T-helper 1 cell treated with Interleukin-12 subunit alpha and Interleukin-12 subunit beta and Interleukin-4 antibody, amounts not matched to agents 30 ng/mL and 1 ng/mL, for 36 hours (primary cell): ENCODE measurements at regions not wholly inside any gene's neighbourhood (a gene's known extent, or its start where the extent isn't known, plus 50 kb on each side); places are given as distances from the start of the nearest gene placed in this dataset.

Experiments used
- intact Hi-C: fragments of 100-400 bp; cut with micrococcal nuclease; formaldehyde crosslinking; loops from one replicate; pipeline ENCODE4 v1.15.1; 2024

DNA sequence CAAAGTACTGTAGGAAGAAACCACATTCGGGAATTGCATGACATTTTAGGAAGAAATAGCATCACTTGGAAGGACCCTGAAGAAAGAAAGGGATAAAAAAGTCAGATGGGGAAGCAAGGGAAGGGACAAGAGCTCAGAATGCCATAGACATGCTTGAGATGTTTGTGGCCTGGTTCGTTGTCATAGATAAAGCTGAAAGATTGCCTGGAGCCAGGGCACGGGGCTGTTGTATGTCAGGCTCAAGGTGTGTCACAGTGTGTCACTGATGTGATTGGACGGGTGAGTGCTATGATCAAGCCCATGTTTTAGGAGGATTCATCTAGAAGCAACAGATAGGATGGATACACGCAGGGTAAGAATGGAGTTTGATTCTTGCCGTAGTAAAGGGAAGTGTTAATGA, 216.2 kb upstream of the SOX4 start:
- intact Hi-C loops = no loop called here

DNA sequence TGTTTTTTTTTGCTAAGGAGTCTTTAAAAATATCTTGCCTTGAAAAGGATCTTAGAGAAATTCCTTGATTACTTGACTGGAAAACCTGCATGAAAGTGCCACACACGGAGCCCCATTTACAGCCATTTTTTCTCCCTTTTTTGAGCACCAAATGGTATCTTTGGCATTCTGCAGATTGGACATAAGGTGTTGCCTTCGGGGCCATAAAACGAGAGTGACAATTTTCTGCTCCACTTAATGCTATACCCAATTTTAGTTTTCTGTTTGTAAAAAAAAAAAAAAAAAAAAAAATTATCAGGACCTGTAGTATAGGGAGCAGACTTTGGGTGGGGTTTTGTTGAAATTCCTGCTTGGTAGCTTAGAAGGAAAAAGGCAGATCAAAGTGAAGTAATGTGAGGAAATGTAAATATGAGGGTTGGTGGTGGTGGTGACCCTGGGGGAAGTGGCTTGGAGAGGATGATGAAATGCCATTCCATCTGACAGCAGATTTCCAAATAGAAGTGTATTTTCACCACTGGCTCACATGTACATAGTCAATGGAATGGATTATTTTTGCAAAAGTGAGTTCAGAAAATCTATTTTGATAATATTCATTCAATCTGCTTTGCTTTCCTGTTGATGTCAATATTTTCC, 212.1 kb upstream of the SOX4 start:
- intact Hi-C loops = no loop called here

DNA sequence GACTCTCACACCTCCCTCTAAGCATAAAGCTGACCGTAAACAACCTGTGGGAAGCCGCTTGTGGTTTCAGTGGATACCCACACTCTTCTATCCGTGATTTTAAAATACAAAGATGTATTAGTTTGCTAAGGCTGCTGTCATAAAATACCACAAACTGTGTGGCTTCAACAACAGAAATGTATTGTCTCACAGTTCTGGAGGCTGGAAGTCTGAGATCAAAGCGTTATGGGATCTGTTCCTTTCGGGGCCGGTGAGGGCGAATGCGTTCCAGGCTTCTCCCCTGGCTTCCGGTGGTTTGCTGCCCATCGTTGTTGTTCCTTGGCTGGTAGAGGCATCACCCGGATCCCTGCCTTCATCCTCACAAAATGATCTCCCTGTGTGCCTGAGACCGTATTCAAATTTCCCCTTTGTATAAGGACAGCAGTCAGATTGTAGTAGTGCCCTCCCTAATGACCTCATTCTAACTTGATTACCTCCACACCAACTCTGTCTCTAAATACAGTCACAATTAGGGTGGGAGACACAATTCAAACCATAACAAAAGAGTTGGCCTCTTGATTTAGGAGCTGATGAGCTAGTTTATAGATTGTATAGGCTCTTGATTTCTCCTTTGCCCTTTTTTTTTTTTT, 210.6 kb upstream of the SOX4 start:
- intact Hi-C loops = no loop called here

DNA sequence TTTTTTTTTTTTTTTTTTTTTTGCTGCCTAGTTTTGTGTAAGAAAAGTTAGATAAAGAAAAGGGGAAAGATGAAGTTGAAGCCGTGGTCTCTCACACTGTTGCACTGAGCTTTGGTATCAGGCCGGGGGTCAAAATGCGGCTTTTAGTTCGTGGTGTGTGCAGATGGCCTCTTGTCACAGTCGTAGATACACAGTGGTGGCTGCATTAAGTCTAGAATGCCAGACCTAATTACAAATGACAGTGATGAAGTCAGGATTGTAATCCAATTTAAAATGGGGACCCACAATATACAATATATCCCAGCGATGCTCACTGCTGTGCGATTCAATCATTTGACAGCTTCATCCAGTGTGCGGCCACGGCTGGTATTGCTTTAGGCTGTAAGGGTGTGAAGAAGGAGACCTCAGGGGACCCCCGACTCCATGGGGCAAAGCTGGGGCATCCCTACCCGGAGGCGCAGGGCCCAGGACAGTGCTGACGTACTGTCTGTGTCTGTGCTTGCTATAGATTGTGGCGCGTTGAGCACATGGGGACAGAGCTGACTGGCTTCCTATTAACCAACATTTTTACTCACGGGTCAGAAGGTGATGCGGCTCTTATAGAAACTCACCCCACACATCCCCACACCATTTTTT, 210.0 kb upstream of the SOX4 start:
- intact Hi-C loops = no loop called here

DNA sequence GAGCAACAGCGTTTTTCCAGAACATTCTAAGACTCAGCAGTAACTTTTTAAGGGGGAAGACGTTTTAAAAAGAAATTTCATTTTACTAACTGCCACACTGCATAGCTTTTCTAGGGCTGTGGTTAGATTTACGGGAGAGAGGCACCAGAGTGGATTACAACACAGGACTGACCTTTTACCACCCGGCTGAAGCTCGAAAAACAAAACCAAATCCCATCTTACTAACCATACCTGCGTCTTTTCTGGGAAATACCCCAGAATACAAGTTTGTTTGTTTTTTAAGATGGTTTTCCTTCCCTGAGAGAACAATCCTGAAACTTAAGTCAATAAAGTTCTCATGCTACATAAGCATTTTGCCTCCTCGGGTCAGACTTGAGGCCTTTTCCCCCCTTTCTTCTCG, 209.3 kb upstream of the SOX4 start:
- intact Hi-C loops = no loop called here

DNA sequence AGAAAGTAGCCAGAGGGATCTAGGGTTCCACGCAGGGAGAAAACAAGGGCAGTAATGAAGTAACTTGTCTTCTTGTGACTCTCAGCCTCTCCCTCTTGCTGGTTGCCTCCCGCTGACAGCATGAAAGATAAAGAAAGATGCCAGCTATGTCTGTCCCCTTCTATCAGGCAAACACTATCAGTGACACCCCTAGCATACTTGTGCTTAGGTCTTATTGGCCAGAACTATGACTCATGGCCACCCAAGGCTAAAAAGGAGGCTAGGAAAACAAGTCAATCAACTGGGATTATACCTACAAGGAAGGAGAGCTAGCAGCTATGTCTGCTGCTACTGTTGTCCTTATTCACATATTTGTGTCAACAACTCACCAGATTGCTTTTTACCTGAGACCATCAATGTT, 206.8 kb upstream of the SOX4 start:
- intact Hi-C loops = no loop called here

DNA sequence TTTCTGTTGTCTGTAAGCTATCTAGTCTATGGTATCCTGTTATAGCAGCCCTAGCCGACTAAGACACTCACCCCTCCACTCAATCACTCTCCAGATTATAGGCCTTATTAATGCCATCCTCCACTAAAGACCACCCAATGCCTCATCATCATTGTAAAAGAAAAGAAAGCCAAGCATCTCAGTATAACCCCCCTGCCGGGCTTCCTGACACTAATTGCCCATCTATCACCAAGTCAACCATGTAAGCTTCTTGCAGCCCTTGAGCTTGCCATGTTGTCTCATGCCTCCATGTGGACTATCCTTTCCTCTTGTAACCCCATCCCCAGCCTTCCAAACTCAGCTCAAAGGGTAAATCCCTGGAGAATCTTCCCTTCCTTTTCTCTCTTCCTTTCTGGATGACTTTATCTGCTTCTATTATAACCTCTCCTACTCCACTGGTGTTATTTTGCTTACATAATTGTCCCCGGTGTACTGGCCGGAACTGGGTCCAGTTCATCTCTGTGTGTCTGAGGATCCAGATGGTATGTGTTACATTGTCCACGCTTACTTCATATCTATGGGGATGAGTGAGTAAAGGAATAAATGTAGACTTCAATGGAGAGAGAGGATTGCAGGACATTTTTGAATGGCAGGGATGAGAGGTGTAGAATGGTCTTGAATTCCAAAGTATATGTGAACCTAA, 202.9 kb upstream of the SOX4 start:
- intact Hi-C loops = no loop called here

DNA sequence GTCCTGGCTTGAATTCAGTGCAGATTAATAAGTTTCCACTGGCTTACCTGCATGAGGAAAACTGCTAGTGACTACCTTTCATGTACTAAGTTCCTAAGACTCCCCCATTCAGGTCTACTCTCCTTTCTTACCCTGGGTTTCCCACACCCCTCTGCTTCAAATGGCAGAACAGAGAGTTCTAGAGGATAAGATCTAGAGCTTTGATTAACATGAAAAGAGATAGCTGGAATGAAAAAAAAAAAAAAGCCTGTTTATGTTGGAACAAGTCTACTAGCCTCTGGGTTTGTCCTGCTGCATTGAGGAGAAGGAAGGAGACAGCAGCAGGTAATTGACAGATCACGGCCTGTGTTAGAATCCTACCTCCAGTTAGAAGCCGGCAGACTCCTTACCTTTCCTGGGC, 201.4 kb upstream of the SOX4 start:
- intact Hi-C loops = no loop called here

DNA sequence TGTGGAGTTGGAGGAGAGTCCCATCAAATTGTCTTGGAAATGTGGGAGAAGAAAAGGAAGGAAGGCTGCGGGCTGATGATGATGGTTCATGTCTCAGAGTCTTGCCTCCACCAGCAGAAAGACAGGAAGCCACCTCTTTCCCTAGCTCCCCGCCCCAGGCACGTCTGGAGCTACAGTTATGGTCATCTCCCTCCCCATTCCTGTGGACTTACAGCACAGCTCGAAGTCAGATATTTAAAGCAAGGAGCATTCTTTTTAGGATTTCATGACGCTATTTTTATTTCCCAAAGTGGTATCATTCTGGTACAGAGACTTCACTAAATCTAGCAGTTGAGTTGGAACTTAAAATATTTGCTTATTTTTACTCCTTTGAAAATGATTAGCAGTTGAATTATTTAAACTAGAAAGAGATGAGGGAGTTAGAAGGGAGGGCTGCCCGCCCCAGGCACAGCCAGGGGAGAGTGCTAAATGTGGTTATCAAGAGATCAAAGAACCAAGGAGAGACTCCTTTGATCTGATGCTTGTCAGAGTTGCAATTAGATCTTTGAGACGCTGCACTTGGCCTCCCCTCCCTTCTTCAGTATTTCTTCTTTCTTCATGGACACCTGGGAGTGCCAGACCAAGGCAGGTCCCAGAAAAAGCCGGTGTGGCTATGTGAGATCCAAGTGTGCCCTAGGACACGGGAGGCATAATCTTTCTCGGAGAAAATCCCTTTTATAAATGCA, 199.9 kb upstream of the SOX4 start:
- intact Hi-C loops = no loop called here

DNA sequence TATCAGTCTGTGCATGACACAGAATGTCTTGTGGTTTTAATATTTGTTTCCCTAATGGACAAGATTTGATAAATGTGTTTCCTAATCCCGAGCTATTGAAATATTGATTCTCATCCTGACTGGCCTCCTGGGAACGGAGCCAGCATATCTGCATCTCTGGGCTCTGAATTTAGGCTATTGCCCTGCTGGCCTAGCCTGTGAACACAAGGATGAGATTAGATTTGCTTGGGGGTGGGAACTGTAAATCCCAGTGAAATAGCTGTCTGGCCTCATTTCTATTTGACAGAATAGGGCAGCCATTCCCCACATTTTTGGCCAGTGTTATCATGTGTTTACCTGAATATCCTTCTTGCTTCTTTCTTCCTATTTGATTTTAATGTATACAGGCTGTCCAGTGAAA, 198.4 kb upstream of the SOX4 start:
- intact Hi-C loops = no loop called here

DNA sequence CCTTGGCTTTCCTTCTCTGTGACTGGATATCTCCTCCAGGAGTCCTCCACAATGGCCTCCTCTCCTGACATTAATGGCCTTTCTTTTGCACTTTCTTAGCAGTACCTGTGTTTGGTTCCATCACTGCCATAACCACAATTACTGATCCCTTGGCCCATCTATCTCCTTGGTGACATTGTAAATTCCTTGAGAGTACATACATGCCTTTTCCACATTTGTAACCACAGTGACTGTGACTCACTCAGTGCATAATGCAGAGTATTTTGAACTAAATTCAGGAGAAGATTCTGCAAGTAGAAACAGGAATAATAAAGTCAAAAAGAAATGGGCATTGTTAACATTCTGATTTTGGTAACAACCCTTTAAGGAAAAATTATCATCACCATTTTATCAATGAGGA, 197.2 kb upstream of the SOX4 start:
- intact Hi-C loops = no loop called here

DNA sequence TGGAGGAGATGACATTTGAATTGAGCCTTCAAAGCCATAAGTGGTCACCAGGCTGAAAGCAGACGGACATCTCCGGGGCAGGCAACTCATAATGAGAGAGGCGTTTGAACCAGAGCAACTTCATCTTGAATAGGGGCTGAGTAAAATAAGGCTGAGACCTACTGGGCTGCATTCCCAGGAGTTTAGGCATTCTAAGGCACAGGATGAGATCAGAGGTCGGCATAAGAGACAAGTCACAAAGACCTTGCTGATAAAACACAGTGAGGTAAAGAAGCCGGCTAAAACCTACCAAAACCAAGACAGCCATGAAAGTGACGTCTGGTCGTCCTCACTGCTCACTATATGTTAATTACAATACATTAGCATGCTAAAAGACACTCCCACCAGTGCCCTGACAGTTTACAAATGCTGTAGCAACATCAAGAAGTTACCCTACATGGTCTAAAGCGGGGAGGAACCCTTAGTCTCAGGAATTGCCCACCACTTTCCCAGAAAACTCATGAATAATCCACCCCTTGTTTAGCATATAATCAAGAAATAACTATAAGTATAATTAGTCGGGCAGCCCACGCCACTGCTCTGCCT, 194.7 kb upstream of the SOX4 start:
- intact Hi-C loops = no loop called here

DNA sequence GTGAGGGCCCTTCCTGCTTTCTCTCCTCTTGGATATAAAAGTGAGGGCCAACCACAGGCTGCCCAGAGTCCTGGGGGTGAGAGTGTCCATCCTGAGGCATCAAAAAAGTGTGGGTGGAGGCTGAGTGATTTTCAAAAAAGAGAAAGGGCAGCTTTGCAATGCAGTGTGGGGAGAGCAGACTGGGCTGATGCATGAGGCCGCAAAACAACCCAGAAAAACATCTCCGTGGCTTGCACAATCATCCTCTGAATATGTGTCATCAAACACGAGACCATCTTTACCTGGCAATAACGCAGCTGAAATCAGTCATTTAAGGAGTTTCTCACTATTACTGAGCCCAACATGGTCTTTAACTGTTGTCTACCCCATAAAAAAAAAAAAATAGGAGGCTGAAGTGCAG, 191.2 kb upstream of the SOX4 start:
- intact Hi-C loops = loop anchor here (1.0 kb wide), 1 partner anchor 36 kb away; no protein-coding TSS in a partner anchor

DNA sequence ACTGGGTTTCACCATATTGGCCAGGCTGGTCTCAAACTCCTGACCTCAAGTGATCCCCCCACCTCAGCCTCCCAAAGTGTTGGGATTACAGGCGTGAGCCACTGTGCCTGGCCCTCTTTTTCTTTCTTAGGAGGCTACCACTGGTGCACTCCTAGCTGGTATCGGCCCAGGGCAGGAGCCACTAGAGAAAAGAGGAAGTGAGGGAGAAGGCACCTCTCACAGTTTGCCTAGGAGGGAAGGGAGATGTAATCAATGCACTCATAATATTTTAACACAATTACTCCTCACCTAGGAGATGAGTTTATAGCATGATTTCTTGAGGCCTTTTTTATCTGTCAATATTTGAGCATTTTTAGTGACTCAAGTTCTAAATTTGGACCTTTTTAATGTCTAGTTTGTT, 189.0 kb upstream of the SOX4 start:
- intact Hi-C loops = no loop called here

DNA sequence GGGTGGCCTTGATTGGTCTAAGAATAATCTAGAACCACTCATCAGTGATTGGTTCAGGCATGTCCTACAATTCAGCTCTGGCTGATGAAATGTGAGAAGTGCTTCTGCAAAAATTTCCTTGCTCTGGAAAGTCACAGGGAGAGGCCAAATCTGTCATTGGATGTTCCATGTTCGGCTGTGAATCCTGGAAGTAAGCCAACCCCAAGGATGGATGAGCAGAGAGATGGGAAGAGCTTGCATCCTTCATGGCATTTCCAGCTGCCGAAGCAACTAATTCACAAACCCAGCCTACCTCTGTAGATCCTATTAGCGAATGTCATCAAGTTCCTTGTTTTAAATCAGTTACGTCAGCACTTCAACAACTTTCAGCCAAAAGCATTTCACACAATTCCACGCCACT, 187.2 kb upstream of the SOX4 start:
- intact Hi-C loops = no loop called here

DNA sequence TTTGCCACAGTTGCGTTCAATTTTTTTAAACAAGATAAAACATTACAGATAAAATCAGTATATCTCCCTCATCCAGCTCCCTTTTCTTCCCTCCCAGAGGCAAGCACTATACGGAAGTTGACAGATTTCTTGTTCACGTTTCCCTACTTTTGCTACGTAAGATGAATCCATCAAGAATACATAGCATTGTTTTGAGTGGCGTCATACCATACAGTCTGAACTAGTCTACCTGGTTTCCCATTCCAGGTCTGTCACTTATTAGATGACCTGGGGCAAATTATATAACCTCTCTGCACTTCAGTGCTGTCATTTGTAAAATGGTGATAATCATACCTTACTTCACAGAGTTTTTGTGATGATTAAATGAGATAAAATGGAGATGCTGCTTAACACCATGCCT, 184.3 kb upstream of the SOX4 start:
- intact Hi-C loops = no loop called here

DNA sequence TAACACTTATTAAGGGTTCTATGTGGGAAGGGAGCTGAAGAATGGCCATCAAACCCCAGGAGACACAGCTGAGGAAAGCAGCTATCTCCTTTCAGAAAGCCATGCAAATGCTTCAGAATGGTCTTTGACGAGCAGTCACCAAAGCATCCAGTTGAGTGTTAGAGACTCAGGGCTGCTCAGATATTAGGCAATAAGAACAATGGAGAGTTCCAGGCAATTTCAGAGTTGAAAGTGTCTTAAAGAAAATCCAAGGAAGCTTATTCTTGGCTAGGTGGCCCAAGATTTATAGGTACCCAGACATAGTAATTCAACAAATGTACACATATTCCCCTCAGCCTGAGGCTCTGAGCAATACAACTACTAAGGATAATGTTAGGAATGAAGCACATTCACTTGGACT, 180.1 kb upstream of the SOX4 start:
- intact Hi-C loops = no loop called here

DNA sequence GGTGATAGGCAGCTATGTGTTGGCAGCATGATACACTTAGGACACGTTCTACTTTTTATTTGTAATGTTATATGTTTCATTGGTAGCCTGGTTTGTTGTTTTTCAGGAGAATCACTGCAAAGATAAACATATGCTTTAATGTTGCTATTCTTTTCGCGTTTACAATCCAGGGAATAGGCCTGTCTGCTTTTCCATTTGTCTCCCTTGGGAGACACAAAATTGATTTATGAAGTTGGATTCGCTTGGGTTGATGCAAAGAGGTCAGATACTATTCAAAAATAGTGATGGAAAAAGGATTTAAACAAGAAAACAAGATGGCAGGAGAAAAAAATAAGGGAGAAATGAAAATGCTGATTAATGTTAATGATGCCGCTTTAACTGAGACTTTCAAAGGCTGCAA, 179.5 kb upstream of the SOX4 start:
- intact Hi-C loops = no loop called here

DNA sequence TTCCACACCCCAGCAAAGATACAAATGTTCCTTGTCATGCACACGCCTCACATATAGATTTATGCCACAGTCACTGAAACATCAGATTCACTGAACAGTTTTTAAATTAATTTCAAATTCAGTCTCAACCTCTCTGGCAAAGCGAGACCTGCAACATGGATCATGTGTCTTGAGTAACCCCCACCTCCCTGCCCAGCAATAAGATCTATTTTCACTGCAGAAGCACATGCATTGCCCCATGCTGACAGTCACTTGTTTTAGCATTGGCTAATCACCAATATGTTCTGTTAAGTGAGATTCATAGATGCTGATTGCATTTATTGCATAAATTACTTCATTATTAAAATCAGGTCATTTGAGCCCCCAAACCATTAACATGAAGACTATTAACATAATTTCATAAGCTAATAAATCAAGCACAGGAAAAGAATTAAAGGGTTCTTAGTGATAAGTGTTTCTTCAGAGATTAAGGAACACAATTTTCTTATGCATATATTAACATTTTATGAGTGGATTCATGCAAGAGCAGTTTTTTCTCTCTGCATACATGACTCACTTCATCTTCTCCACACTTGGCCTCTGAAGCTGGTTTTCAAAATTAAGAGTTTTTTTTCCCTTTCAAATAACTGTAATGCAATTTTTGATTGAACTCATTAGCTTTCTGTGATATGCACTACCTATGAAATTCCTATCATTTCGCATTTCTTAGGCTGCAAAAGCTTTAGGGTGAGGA, 173.2 kb upstream of the SOX4 start:
- intact Hi-C loops = no loop called here

DNA sequence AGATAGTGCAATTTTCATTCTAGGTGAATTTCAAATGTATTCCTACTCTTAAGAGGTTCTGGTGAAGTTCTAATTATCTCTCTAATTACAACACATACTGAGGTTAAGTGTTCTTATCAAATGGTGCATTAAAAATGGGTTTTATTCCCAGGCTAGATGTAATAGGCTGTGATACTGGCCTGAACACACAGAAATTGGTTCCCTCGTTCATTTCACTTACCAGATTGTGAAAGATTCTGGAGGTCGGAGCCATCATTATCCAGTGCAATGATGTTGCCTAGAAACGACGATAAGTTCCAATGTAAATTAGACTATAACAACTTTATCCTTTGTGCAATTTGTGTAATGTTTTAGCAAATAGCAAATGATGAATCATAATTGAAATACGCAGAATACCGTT, 172.6 kb upstream of the SOX4 start:
- intact Hi-C loops = no loop called here
